SK-N-SH (cell line): ENCODE measurements at regions not wholly inside any gene's neighbourhood (a gene's known extent, or its start where the extent isn't known, plus 50 kb on each side); places are given as distances from the start of the nearest gene placed in this dataset.

Source experiments
- CTCF ChIA-PET: fragments of 300-600, 350-600 bp; formaldehyde crosslinking; extraction: SDS; loops from one replicate; lab custom pipeline; 2021; lab: Yijun Ruan, JAX
- POLR2A ChIA-PET: fragments of 350-600 bp; sonication (Branson Sonifier 250); formaldehyde crosslinking; extraction: SDS; loops from one replicate; lab custom pipeline; 2020; ENCODE audit warnings: antibody characterized with exemption, inconsistent platforms; lab: Yijun Ruan, JAX
- DNase-seq: peaks from one replicate; pipeline ENCODE4 v3.0.0; 2012
- H2AFZ ChIP-seq: fragments of 200-600 bp; sonication (generic); 2 replicates; pipeline ENCODE4 v1.8.1; 2016; ENCODE audit warnings: antibody characterized with exemption, mild to moderate bottlenecking, low read depth
- H3F3A ChIP-seq: fragments of 200-600 bp; sonication (generic); replicated peaks from 2 replicates; pipeline ENCODE3; 2016; ENCODE audit warnings: antibody characterized with exemption, mild to moderate bottlenecking; ENCODE audit not compliant: insufficient read depth
- H3K27ac ChIP-seq, 2 experiments: fragments of 200-500 bp in 1 of 2; fragments of 200-600 bp in 1 of 2; sonication (Bioruptor generic) in 1 of 2; sonication (generic), shearing (Covaris generic) in 1 of 2; 2 replicates each; pipeline versions ENCODE4 v1.5.1 to v1.6.1; 2014 to 2016; ENCODE audit warnings: low read depth in 2 of 2, inconsistent platforms in 1 of 2, low read length in 1 of 2, mild to moderate bottlenecking in 1 of 2, mixed read lengths in 1 of 2
- H3K27me3 ChIP-seq: fragments of 200-600 bp; sonication (generic), shearing (Covaris generic); 2 replicates; pipeline ENCODE4 v1.6.1; 2016; ENCODE audit warnings: mixed run types; ENCODE audit not compliant: insufficient read depth
- H3K36me3 ChIP-seq, 2 experiments: fragments of 200-500 bp in 1 of 2; fragments of 200-600 bp in 1 of 2; sonication (Bioruptor generic) in 1 of 2; sonication (generic) in 1 of 2; replicated peaks in 1 of 2; 2 replicates each; pipeline versions ENCODE3 to v1.5.1; 2014 to 2016; ENCODE audit warnings: low read length in 1 of 2, mild to moderate bottlenecking in 1 of 2; ENCODE audit not compliant: insufficient read depth in 2 of 2, control insufficient read depth in 1 of 2
- H3K4me1 ChIP-seq, 2 experiments: fragments of 200-500 bp in 1 of 2; fragments of 200-600 bp in 1 of 2; sonication (Bioruptor generic) in 1 of 2; sonication (generic), shearing (Covaris generic) in 1 of 2; 2 replicates each; pipeline versions ENCODE4 v1.5.1 to v1.6.1; 2014 to 2016; ENCODE audit warnings: low read depth in 1 of 2, low read length in 1 of 2, mixed run types in 1 of 2; ENCODE audit not compliant: insufficient read depth in 2 of 2, control insufficient read depth in 1 of 2
- H3K4me2 ChIP-seq: fragments of 200-600 bp; sonication (generic), shearing (Covaris generic); 2 replicates; pipeline ENCODE4 v1.6.1; 2017; ENCODE audit warnings: mixed run types
- H3K4me3 ChIP-seq, 2 experiments: fragments of 200-500 bp in 1 of 2; fragments of 200-600 bp in 1 of 2; sonication (Bioruptor generic) in 1 of 2; sonication (generic), shearing (Covaris generic) in 1 of 2; 2 replicates each; pipeline versions ENCODE4 v1.5.1 to v1.8.1; 2014 to 2016; ENCODE audit warnings: low read depth in 2 of 2, inconsistent platforms in 1 of 2, low read length in 1 of 2, mild to moderate bottlenecking in 1 of 2, mixed read lengths in 1 of 2, moderate library complexity in 1 of 2
- H3K79me2 ChIP-seq: fragments of 200-600 bp; sonication (generic); 2 replicates; pipeline ENCODE4 v1.8.1; 2017; ENCODE audit warnings: mild to moderate bottlenecking; ENCODE audit not compliant: insufficient read depth
- H3K9ac ChIP-seq: fragments of 200-600 bp; sonication (generic); 2 replicates; pipeline ENCODE4 v1.6.1; 2017; ENCODE audit warnings: mixed run types
- H3K9me2 ChIP-seq: fragments of 200-600 bp; sonication (generic); 2 replicates; pipeline ENCODE4 v1.6.1; 2017; ENCODE audit warnings: mixed run types
- H3K9me3 ChIP-seq: fragments of 200-600 bp; sonication (generic); 2 replicates; pipeline ENCODE4 v1.6.1; 2017; ENCODE audit warnings: mixed run types, mild to moderate bottlenecking, moderate library complexity
- H4K20me1 ChIP-seq: fragments of 200-600 bp; sonication (generic); 2 replicates; pipeline ENCODE4 v1.6.1; 2017; ENCODE audit warnings: mild to moderate bottlenecking, mixed run types; ENCODE audit not compliant: insufficient read depth
- CHD2 ChIP-seq: fragments of 150-350 bp; IDR thresholded peaks from 2 replicates; pipeline ENCODE4 v1.6.1; 2018; ENCODE audit warnings: low read length; ENCODE audit not compliant: partially characterized antibody
- ELF1 ChIP-seq: IDR thresholded peaks from 2 replicates; pipeline ENCODE4 v1.4.0; 2012
- EP300 ChIP-seq, 2 experiments: IDR thresholded peaks; 2 replicates each; pipeline versions ENCODE4 v1.4.0 to v1.6.1; 2012; ENCODE audit warnings: borderline replicate concordance in 1 of 2, low read depth in 1 of 2, low read length in 1 of 2
- EZH2phosphoT487 ChIP-seq: fragments of 200-600 bp; sonication (generic); IDR thresholded peaks from 2 replicates; pipeline ENCODE4 v1.6.1; 2017; ENCODE audit warnings: low read depth, mixed run types, mild to moderate bottlenecking, antibody characterized with exemption, moderate library complexity, borderline replicate concordance
- MEF2A ChIP-seq: IDR thresholded peaks from 2 replicates; pipeline ENCODE4 v1.4.0; 2012; ENCODE audit warnings: low read depth, borderline replicate concordance
- NFIC ChIP-seq: IDR thresholded peaks from 2 replicates; pipeline ENCODE4 v1.4.0; 2012; ENCODE audit warnings: borderline replicate concordance
- NRF1 ChIP-seq: IDR thresholded peaks from 2 replicates; pipeline ENCODE4 v1.6.1; 2012; ENCODE audit warnings: low read depth, mild to moderate bottlenecking, low read length
- POLR2AphosphoS5 ChIP-seq: IDR thresholded peaks from 2 replicates; pipeline ENCODE4 v1.6.1; 2012; ENCODE audit warnings: low read depth, low read length
- RCOR1 ChIP-seq: fragments of 150-350 bp; IDR thresholded peaks from 2 replicates; pipeline ENCODE4 v1.6.1; 2017; ENCODE audit warnings: antibody characterized with exemption, low read length
- RFX5 ChIP-seq: IDR thresholded peaks from 2 replicates; pipeline ENCODE4 v1.6.1; 2012; ENCODE audit warnings: mild to moderate bottlenecking, improper control_type of control experiment, low read length
- RXRA ChIP-seq: IDR thresholded peaks from 2 replicates; pipeline ENCODE4 v1.4.0; 2012; ENCODE audit warnings: low read depth, mild to moderate bottlenecking, borderline replicate concordance
- TAF1 ChIP-seq: IDR thresholded peaks from 2 replicates; pipeline ENCODE4 v1.6.1; 2012; ENCODE audit warnings: low read depth, mild to moderate bottlenecking, low read length, moderate library complexity, borderline replicate concordance
- TCF12 ChIP-seq: IDR thresholded peaks from 2 replicates; pipeline ENCODE4 v1.4.0; 2012
- TEAD4 ChIP-seq: IDR thresholded peaks from 2 replicates; pipeline ENCODE4 v1.4.0; 2012; ENCODE audit warnings: mild to moderate bottlenecking, borderline replicate concordance; ENCODE audit not compliant: insufficient read depth
- USF2 ChIP-seq: fragments of 150-350 bp; IDR thresholded peaks from 2 replicates; pipeline ENCODE4 v1.6.1; 2017; ENCODE audit warnings: antibody characterized with exemption, low read length, low read depth, borderline replicate concordance
- WGBS: methylation state at CpG from one replicate; pipeline ENCODE4 v1.1.6; 2017; ENCODE audit warnings: low lambda C conversion rate; 5-methylcytosine and 5-hydroxymethylcytosine counted together
- TF ChIP-seq, protein P1 (sequence below): IDR thresholded peaks from 2 replicates; pipeline ENCODE4 v1.6.1; 2012; ENCODE audit warnings: mild to moderate bottlenecking, low read depth, low read length, moderate library complexity
- TF ChIP-seq, protein P2 (sequence below): IDR thresholded peaks from 2 replicates; pipeline ENCODE4 v1.4.0; 2012; ENCODE audit warnings: low read depth, borderline replicate concordance
- TF ChIP-seq, protein P3 (sequence below): fragments of 150-350 bp; IDR thresholded peaks from 2 replicates; pipeline ENCODE4 v1.6.1; 2016; ENCODE audit warnings: mild to moderate bottlenecking, low read depth, low read length
- TF ChIP-seq, protein P4 (sequence below): IDR thresholded peaks from 2 replicates; pipeline ENCODE4 v1.4.0; 2012; ENCODE audit warnings: low read depth

- TF ChIP-seq, protein P1, sequence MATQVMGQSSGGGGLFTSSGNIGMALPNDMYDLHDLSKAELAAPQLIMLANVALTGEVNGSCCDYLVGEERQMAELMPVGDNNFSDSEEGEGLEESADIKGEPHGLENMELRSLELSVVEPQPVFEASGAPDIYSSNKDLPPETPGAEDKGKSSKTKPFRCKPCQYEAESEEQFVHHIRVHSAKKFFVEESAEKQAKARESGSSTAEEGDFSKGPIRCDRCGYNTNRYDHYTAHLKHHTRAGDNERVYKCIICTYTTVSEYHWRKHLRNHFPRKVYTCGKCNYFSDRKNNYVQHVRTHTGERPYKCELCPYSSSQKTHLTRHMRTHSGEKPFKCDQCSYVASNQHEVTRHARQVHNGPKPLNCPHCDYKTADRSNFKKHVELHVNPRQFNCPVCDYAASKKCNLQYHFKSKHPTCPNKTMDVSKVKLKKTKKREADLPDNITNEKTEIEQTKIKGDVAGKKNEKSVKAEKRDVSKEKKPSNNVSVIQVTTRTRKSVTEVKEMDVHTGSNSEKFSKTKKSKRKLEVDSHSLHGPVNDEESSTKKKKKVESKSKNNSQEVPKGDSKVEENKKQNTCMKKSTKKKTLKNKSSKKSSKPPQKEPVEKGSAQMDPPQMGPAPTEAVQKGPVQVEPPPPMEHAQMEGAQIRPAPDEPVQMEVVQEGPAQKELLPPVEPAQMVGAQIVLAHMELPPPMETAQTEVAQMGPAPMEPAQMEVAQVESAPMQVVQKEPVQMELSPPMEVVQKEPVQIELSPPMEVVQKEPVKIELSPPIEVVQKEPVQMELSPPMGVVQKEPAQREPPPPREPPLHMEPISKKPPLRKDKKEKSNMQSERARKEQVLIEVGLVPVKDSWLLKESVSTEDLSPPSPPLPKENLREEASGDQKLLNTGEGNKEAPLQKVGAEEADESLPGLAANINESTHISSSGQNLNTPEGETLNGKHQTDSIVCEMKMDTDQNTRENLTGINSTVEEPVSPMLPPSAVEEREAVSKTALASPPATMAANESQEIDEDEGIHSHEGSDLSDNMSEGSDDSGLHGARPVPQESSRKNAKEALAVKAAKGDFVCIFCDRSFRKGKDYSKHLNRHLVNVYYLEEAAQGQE = no peak
- TF ChIP-seq TAF1 (no peak), TCF12 (no peak), CHD2 (no peak), POLR2AphosphoS5 (no peak), MEF2A (no peak), EZH2phosphoT487 (no peak)
These were observed 307.2 kb downstream of the AEBP2 start (continued) for GRCh38 chr12:19746471-19746870.

- no peak overlapping the region for H2AFZ ChIP-seq
- no peak overlapping the region for H3K4me2 ChIP-seq
- H4K20me1 ChIP-seq = no peaks in the 10 kb centered on the region
- H3K9ac ChIP-seq = no peak overlapping the region
- H3K27me3 ChIP-seq = no peaks in the 10 kb centered on the region
- no peaks in the 10 kb centered on the region for H3F3A ChIP-seq
- no peaks in the 10 kb centered on the region for H3K9me2 ChIP-seq
- H3K79me2 ChIP-seq = no peaks in the 10 kb centered on the region
- no peaks in the 10 kb centered on the region for H3K36me3 ChIP-seq
- ChIA-PET CTCF (interaction anchor here (0.7 to 1.4 kb wide), 2 partner anchors 8 to 11 kb away, joined by 3 to 7 read pairs; no protein-coding TSS in a partner anchor), POLR2A (no interaction called here)
- H3K27ac ChIP-seq = no peak overlapping the region
- no peaks in the 10 kb centered on the region; a peak in 1 of 4 replicates for H3K4me1 ChIP-seq
- no peak overlapping the region for H3K4me3 ChIP-seq
- no peak for DNase-seq
- 62% methylated on average over 7 of the region's 7 CpGs for WGBS
- peaks cover 4% of the 10 kb centered on the region; the same call in 1 of the 2 replicates for H3K9me3 ChIP-seq
- no peak for TF ChIP-seq RCOR1
- no peak for TF ChIP-seq EP300 (IDR thresholded peaks at IDR 0.05; ENCODE audit: borderline replicate concordance in 1 of 2, low read depth in 1 of 2, low read length in 1 of 2)
- TF ChIP-seq, protein P2, sequence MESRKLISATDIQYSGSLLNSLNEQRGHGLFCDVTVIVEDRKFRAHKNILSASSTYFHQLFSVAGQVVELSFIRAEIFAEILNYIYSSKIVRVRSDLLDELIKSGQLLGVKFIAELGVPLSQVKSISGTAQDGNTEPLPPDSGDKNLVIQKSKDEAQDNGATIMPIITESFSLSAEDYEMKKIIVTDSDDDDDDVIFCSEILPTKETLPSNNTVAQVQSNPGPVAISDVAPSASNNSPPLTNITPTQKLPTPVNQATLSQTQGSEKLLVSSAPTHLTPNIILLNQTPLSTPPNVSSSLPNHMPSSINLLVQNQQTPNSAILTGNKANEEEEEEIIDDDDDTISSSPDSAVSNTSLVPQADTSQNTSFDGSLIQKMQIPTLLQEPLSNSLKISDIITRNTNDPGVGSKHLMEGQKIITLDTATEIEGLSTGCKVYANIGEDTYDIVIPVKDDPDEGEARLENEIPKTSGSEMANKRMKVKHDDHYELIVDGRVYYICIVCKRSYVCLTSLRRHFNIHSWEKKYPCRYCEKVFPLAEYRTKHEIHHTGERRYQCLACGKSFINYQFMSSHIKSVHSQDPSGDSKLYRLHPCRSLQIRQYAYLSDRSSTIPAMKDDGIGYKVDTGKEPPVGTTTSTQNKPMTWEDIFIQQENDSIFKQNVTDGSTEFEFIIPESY = no peak
- TF ChIP-seq RXRA = no peak
- no peak for TF ChIP-seq USF2
- no peak for TF ChIP-seq ELF1
- no peak for TF ChIP-seq RFX5
- TF ChIP-seq, protein P3, sequence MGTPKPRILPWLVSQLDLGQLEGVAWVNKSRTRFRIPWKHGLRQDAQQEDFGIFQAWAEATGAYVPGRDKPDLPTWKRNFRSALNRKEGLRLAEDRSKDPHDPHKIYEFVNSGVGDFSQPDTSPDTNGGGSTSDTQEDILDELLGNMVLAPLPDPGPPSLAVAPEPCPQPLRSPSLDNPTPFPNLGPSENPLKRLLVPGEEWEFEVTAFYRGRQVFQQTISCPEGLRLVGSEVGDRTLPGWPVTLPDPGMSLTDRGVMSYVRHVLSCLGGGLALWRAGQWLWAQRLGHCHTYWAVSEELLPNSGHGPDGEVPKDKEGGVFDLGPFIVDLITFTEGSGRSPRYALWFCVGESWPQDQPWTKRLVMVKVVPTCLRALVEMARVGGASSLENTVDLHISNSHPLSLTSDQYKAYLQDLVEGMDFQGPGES = no peak
- TF ChIP-seq, protein P1 = no peak
- TF ChIP-seq, protein P4, sequence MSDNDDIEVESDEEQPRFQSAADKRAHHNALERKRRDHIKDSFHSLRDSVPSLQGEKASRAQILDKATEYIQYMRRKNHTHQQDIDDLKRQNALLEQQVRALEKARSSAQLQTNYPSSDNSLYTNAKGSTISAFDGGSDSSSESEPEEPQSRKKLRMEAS = no peak
- no peak for TF ChIP-seq TEAD4
- no peak for TF ChIP-seq NFIC
- no peak for TF ChIP-seq NRF1
These were observed 310.7 kb downstream of the AEBP2 start for GRCh38 chr12:19749906-19750574.
